Panc1 (cell line): ENCODE measurements at regions not wholly inside any gene's neighbourhood (a gene's known extent, or its start where the extent isn't known, plus 50 kb on each side); places are given as distances from the start of the nearest gene placed in this dataset.

Source experiments
- CTCF ChIP-seq: fragments of 450-650 bp; IDR thresholded peaks from 2 replicates; pipeline ENCODE4 v1.5.1; 2017; ENCODE audit warnings: mild to moderate bottlenecking
- POLR2AphosphoS5 ChIP-seq: IDR thresholded peaks from 2 replicates; pipeline ENCODE4 v1.6.1; 2012; ENCODE audit warnings: mild to moderate bottlenecking, low read depth, low read length, moderate library complexity
- REST ChIP-seq, 2 experiments: IDR thresholded peaks; 2 replicates each; pipeline ENCODE4 v1.6.1; 2011 to 2012; ENCODE audit warnings: low read depth in 2 of 2, control low read depth in 1 of 2, low read length in 1 of 2, mild to moderate bottlenecking in 1 of 2, moderate library complexity in 1 of 2; ENCODE audit not compliant: insufficient read depth in 1 of 2
- SIN3A ChIP-seq: IDR thresholded peaks from 2 replicates; pipeline ENCODE4 v1.6.1; 2012; ENCODE audit warnings: low read depth, mild to moderate bottlenecking, low read length, moderate library complexity, borderline replicate concordance; ENCODE audit not compliant: insufficient read depth
- TCF7L2 ChIP-seq: IDR thresholded peaks from 2 replicates; pipeline ENCODE4 v1.6.1; 2011; ENCODE audit warnings: mild to moderate bottlenecking, low read depth, low read length, inconsistent platforms

GRCh38 chr18:75554644-75555185, 127.2 kb upstream of the SMIM21 start:
- TF ChIP-seq CTCF (no peak), POLR2AphosphoS5 (no peak), SIN3A (no peak), REST (IDR thresholded peaks at IDR 0.05; ENCODE audit: insufficient read depth in 1 of 2, low read depth in 2 of 2, low read length in 1 of 2) (no peak), TCF7L2 (no peak)
